GM21360 (cell line): ENCODE measurements at regions not wholly inside any gene's neighbourhood (a gene's known extent, or its start where the extent isn't known, plus 50 kb on each side); places are given as distances from the start of the nearest gene placed in this dataset.
"Not testable (repeated sequence)": the region's sequence is repeated elsewhere in the genome, so short reads cannot be mapped to it uniquely, and the experiment has no call there.

Experiments
- ATAC-seq: cut with Tn5 transposase; IDR thresholded peaks from one replicate; pipeline ENCODE4 v1.9.1; 2021; ENCODE audit warnings: mild to moderate bottlenecking, moderate library complexity; ENCODE audit not compliant: unreplicated experiment

- ATAC-seq = no peak
Measured at GRCh38 chr3:72171946-72172345, 387.0 kb upstream of the PROK2 start.

- no peak for ATAC-seq
Measured at GRCh38 chr3:72171463-72171881, 386.5 kb upstream of the PROK2 start.

- no peak for ATAC-seq
Measured at GRCh38 chr3:72169561-72170472, 384.9 kb upstream of the PROK2 start.

- no peak for ATAC-seq
Measured at GRCh38 chr3:72169120-72169519, 384.2 kb upstream of the PROK2 start.

- ATAC-seq = no peak
Measured at GRCh38 chr3:72165808-72166207, 380.9 kb upstream of the PROK2 start.

GRCh38 chr3:72165317-72165716 lies 380.4 kb upstream of the PROK2 start:
- ATAC-seq = no peak

- no peak for ATAC-seq
Measured at GRCh38 chr3:72164635-72164978, 379.7 kb upstream of the PROK2 start.

- ATAC-seq = peak; percentile 82
Measured at GRCh38 chr3:72163809-72164634, 379.1 kb upstream of the PROK2 start.

GRCh38 chr3:72162649-72163184 lies 377.8 kb upstream of the PROK2 start:
- no peak for ATAC-seq

- ATAC-seq = no peak
Measured at GRCh38 chr3:72161881-72162595, 377.1 kb upstream of the PROK2 start.

GRCh38 chr3:72161285-72161684 lies 376.3 kb upstream of the PROK2 start:
- ATAC-seq = not testable (repeated sequence)

GRCh38 chr3:72160351-72160750 lies 375.4 kb upstream of the PROK2 start:
- no peak for ATAC-seq

- ATAC-seq = no peak
Measured at GRCh38 chr3:72159487-72159886, 374.5 kb upstream of the PROK2 start.

GRCh38 chr3:72158639-72159326 lies 373.8 kb upstream of the PROK2 start:
- ATAC-seq = no peak

GRCh38 chr3:72157748-72158638 lies 373.0 kb upstream of the PROK2 start:
- ATAC-seq = no peak

GRCh38 chr3:72155391-72156064 lies 370.6 kb upstream of the PROK2 start:
- no peak for ATAC-seq

- ATAC-seq = no peak
Measured at GRCh38 chr3:72154391-72155335, 369.7 kb upstream of the PROK2 start.
